SK-N-SH treated with all-trans-retinoic acid at 6 μM for 48 hours (cell line): ENCODE measurements at regions not wholly inside any gene's neighbourhood (a gene's known extent, or its start where the extent isn't known, plus 50 kb on each side); places are given as distances from the start of the nearest gene placed in this dataset.

Experiments used
- CREB5 ChIP-seq: fragments of 250-450 bp; sonication (Bioruptor Pico); IDR thresholded peaks from 2 replicates; pipeline ENCODE4 v1.5.1; 2020; ENCODE audit warnings: low read depth, mild to moderate bottlenecking, moderate library complexity
- OSR1 ChIP-seq: fragments of 250-450 bp; sonication (Bioruptor Pico); IDR thresholded peaks from 2 replicates; pipeline ENCODE4 v1.8.0; 2022; ENCODE audit warnings: moderate library complexity, mild to moderate bottlenecking, inconsistent platforms
- PATZ1 ChIP-seq: fragments of 250-450 bp; sonication (Bioruptor Pico); IDR thresholded peaks from 2 replicates; pipeline ENCODE4 v1.8.0; 2020; ENCODE audit warnings: mild to moderate bottlenecking, moderate library complexity, borderline replicate concordance
- TSHZ2 ChIP-seq: fragments of 250-450 bp; sonication (Bioruptor Pico); IDR thresholded peaks from 2 replicates; pipeline ENCODE4 v1.5.0; 2020; ENCODE audit warnings: mild to moderate bottlenecking, moderate library complexity

GRCh38 chr3:94336046-94336753 lies 273.3 kb downstream of the NSUN3 start:
- TF ChIP-seq OSR1 (CRISPR knock-in tag), result no peak
- TF ChIP-seq PATZ1 (CRISPR knock-in tag), result no peak
- no peak for TF ChIP-seq CREB5
- no peak for TF ChIP-seq TSHZ2
